Activated CD4-positive, alpha-beta T cell treated with anti-CD3 and anti-CD28 coated beads, Interleukin-2, amount 50 U/mL, for 48 hours (primary cell): ENCODE measurements at regions not wholly inside any gene's neighbourhood (a gene's known extent, or its start where the extent isn't known, plus 50 kb on each side); places are given as distances from the start of the nearest gene placed in this dataset.
"Not testable (repeated sequence)": the region's sequence is repeated elsewhere in the genome, so short reads cannot be mapped to it uniquely, and the experiment has no call there.

Source experiments
- DNase-seq, 2 experiments: peaks; one replicate each; pipeline ENCODE4 v3.0.0-alpha.2; 2020

- no peak for DNase-seq
Measured at GRCh38 chr3:193130576-193130975, 110.4 kb upstream of the PLAAT1 start.

- no peak for DNase-seq
Measured at GRCh38 chr3:193132241-193132640, 108.8 kb upstream of the PLAAT1 start.

- DNase-seq = no peak
Measured at GRCh38 chr3:193132964-193133363, 108.1 kb upstream of the PLAAT1 start.

GRCh38 chr3:193134856-193135255, 106.2 kb upstream of the PLAAT1 start:
- DNase-seq = no peak

- no peak for DNase-seq
Measured at GRCh38 chr3:193140381-193140780, 100.6 kb upstream of the PLAAT1 start.

- no peak for DNase-seq
Measured at GRCh38 chr3:193145248-193145647, 95.8 kb upstream of the PLAAT1 start.

GRCh38 chr3:193148688-193149473, 92.1 kb upstream of the PLAAT1 start:
- no peak for DNase-seq

- DNase-seq = no peak
Measured at GRCh38 chr3:193149998-193150397, 91.0 kb upstream of the PLAAT1 start.

GRCh38 chr3:193155044-193155781, 85.8 kb upstream of the PLAAT1 start:
- DNase-seq = not testable (repeated sequence)

GRCh38 chr3:193157051-193157450, 84.0 kb upstream of the PLAAT1 start:
- DNase-seq = no peak

- DNase-seq = no peak
Measured at GRCh38 chr3:193165431-193166120, 75.4 kb upstream of the PLAAT1 start.

GRCh38 chr3:193168931-193169330, 72.1 kb upstream of the PLAAT1 start:
- DNase-seq = no peak

- no peak for DNase-seq
Measured at GRCh38 chr3:193174140-193174539, 66.9 kb upstream of the PLAAT1 start.

- not testable (repeated sequence) for DNase-seq
Measured at GRCh38 chr3:193179332-193180012, 61.5 kb upstream of the PLAAT1 start.

- DNase-seq = no peak
Measured at GRCh38 chr3:193187070-193187722, 53.8 kb upstream of the PLAAT1 start.

- peak; percentile 1 to 3 for DNase-seq
Measured at GRCh38 chr3:193190146-193190786, 50.8 kb upstream of the PLAAT1 start.
